H7 (cell line): ENCODE measurements at regions not wholly inside any gene's neighbourhood (a gene's known extent, or its start where the extent isn't known, plus 50 kb on each side); places are given as distances from the start of the nearest gene placed in this dataset.
"Not testable (repeated sequence)": the region's sequence is repeated elsewhere in the genome, so short reads cannot be mapped to it uniquely, and the experiment has no call there.

Source experiments
- DNase-seq: peaks from one replicate; pipeline ENCODE4 v3.0.0; 2012
- H3K27me3 ChIP-seq: 2 replicates; pipeline ENCODE4 v1.6.0; 2011; ENCODE audit warnings: mild to moderate bottlenecking, low read length; ENCODE audit not compliant: control insufficient read depth, insufficient read depth
- H3K36me3 ChIP-seq: replicated peaks from 2 replicates; pipeline ENCODE4 v1.5.1; 2011; ENCODE audit warnings: low read length; ENCODE audit not compliant: control insufficient read depth, insufficient read depth
- H3K4me3 ChIP-seq: 2 replicates; pipeline ENCODE4 v1.5.1; 2011; ENCODE audit warnings: low read depth, mild to moderate bottlenecking, control low read depth, low read length, moderate library complexity; ENCODE audit not compliant: insufficient read depth

- Histone ChIP-seq H3K27me3 (no peaks in the 10 kb centered on the region), H3K36me3 (no peaks in the 10 kb centered on the region), H3K4me3 (no peak overlapping the region)
- no peak for DNase-seq
Measured at GRCh38 chr5:118139361-118139760, 849.0 kb downstream of the DTWD2 start.

- no peak overlapping the region for H3K4me3 ChIP-seq
Measured at GRCh38 chr5:118126159-118126558, 862.2 kb downstream of the DTWD2 start.

GRCh38 chr5:118125687-118126086, 862.7 kb downstream of the DTWD2 start:
- Histone ChIP-seq H3K36me3 (no peaks in the 10 kb centered on the region), H3K27me3 (no peaks in the 10 kb centered on the region), H3K4me3 (no peak overlapping the region)
- DNase-seq, result no peak

More at GRCh38 chr5:118126159-118126558, 862.2 kb downstream of the DTWD2 start:
- no peak for DNase-seq
- Histone ChIP-seq H3K36me3 (no peaks in the 10 kb centered on the region), H3K27me3 (no peaks in the 10 kb centered on the region)

GRCh38 chr5:118121258-118121657, 867.1 kb downstream of the DTWD2 start:
- H3K27me3 ChIP-seq, result no peaks in the 10 kb centered on the region
- no peak overlapping the region for H3K4me3 ChIP-seq
- H3K36me3 ChIP-seq, result no peaks in the 10 kb centered on the region
- DNase-seq, result no peak

GRCh38 chr5:118115791-118116190, 872.6 kb downstream of the DTWD2 start:
- no peak for DNase-seq

GRCh38 chr5:118111956-118112355, 876.4 kb downstream of the DTWD2 start:
- no peak overlapping the region for H3K4me3 ChIP-seq
- DNase-seq, result no peak
- H3K36me3 ChIP-seq, result no peaks in the 10 kb centered on the region
- H3K27me3 ChIP-seq, result no peaks in the 10 kb centered on the region

More at GRCh38 chr5:118115791-118116190, 872.6 kb downstream of the DTWD2 start:
- Histone ChIP-seq H3K4me3 (no peak overlapping the region), H3K36me3 (no peaks in the 10 kb centered on the region), H3K27me3 (no peaks in the 10 kb centered on the region)

GRCh38 chr5:118107246-118107645, 881.1 kb downstream of the DTWD2 start:
- DNase-seq, H3K4me3 ChIP-seq, H3K36me3 ChIP-seq, H3K27me3 ChIP-seq: not testable (repeated sequence)

GRCh38 chr5:118098716-118099115, 889.6 kb downstream of the DTWD2 start:
- no peaks in the 10 kb centered on the region for H3K36me3 ChIP-seq
- H3K4me3 ChIP-seq, result no peak overlapping the region
- no peaks in the 10 kb centered on the region for H3K27me3 ChIP-seq
- DNase-seq, result no peak

- DNase-seq, result no peak
- Histone ChIP-seq H3K4me3 (no peak overlapping the region), H3K36me3 (no peaks in the 10 kb centered on the region), H3K27me3 (no peaks in the 10 kb centered on the region)
Measured at GRCh38 chr5:118095115-118095514, 893.2 kb downstream of the DTWD2 start.

- DNase-seq, result no peak
- Histone ChIP-seq H3K36me3 (no peaks in the 10 kb centered on the region), H3K27me3 (no peaks in the 10 kb centered on the region), H3K4me3 (no peak overlapping the region)
Measured at GRCh38 chr5:118088448-118088847, 899.9 kb downstream of the DTWD2 start.

GRCh38 chr5:118076490-118076889, 911.9 kb downstream of the DTWD2 start:
- no peak for DNase-seq
- H3K4me3 ChIP-seq, result no peak overlapping the region
- no peaks in the 10 kb centered on the region for H3K27me3 ChIP-seq

GRCh38 chr5:118070041-118070440, 918.3 kb downstream of the DTWD2 start:
- H3K27me3 ChIP-seq, result no peaks in the 10 kb centered on the region
- H3K4me3 ChIP-seq, result no peak overlapping the region
- H3K36me3 ChIP-seq, result no peaks in the 10 kb centered on the region
- DNase-seq, result no peak

More at GRCh38 chr5:118076490-118076889, 911.9 kb downstream of the DTWD2 start:
- no peaks in the 10 kb centered on the region for H3K36me3 ChIP-seq

GRCh38 chr5:118069452-118069851, 918.9 kb downstream of the DTWD2 start:
- Histone ChIP-seq H3K4me3 (no peak overlapping the region), H3K36me3 (no peaks in the 10 kb centered on the region), H3K27me3 (no peaks in the 10 kb centered on the region)
- DNase-seq, result no peak

- DNase-seq, result no peak
Measured at GRCh38 chr5:118068886-118069285, 919.5 kb downstream of the DTWD2 start.

GRCh38 chr5:118063836-118064235, 924.5 kb downstream of the DTWD2 start:
- H3K27me3 ChIP-seq, H3K4me3 ChIP-seq, DNase-seq, H3K36me3 ChIP-seq: not testable (repeated sequence)

More at GRCh38 chr5:118068886-118069285, 919.5 kb downstream of the DTWD2 start:
- no peak overlapping the region for H3K4me3 ChIP-seq
- H3K36me3 ChIP-seq, result no peaks in the 10 kb centered on the region
- no peaks in the 10 kb centered on the region for H3K27me3 ChIP-seq

GRCh38 chr5:118060833-118061232, 927.5 kb downstream of the DTWD2 start:
- no peaks in the 10 kb centered on the region for H3K36me3 ChIP-seq
- no peaks in the 10 kb centered on the region for H3K27me3 ChIP-seq
- no peak for DNase-seq
- H3K4me3 ChIP-seq, result no peak overlapping the region
